T-helper 2 cell (primary cell): ENCODE measurements at regions not wholly inside any gene's neighbourhood (a gene's known extent, or its start where the extent isn't known, plus 50 kb on each side); places are given as distances from the start of the nearest gene placed in this dataset.
"Not testable (repeated sequence)": the region's sequence is repeated elsewhere in the genome, so short reads cannot be mapped to it uniquely, and the experiment has no call there.

Source experiments
- DNase-seq, 5 experiments: peaks; one replicate each; pipeline versions ENCODE4 v3.0.0 to v3.0.0-alpha.2; 2012 to 2022

- DNase-seq = no peak
These were observed 643.6 kb upstream of the FAM98A start for GRCh38 chr2:34242763-34243123.

GRCh38 chr2:34241905-34242762 is 643.0 kb upstream of the FAM98A start:
- DNase-seq = no peak

GRCh38 chr2:34239511-34239910 is 640.4 kb upstream of the FAM98A start:
- DNase-seq = no peak

DNA sequence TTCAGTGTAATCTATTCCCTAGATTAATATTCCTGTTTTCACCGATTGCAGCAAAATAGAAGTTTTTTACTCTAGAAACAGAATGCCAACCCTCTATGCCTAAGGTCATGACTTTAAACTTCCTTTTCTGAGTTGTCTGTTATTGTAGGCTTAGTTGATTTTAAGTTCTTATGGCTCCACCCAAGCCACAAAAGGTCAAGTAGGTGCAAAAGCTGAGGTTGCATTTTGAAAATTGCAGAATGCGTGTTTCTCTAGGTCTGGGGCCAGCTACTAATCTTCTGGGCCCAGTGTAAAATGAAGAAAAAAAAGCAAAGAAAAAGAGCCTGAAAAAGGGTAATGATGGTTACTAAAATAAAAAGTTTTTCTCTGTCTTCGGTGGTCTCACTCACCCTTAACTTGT is 635.7 kb upstream of the FAM98A start:
- DNase-seq = no peak

DNA sequence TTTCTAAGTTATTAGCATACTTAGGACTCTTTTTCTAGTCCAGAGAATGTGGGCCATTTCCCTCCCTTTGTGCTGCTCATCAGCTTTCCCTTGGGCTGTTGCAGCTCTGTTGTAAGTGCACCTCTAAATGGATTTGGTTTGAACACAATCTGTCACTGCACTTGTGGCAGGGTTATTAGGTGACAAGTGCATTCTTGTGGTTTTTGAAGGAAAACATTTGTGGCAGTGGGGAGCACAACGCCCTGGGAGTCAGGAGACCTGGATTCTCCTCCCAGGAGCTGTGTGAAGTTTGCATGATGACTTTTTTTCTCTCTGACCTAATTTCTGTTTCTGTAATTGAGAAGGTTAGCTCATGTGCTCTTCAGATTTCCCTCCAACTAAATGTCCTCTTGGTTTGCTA is 630.9 kb upstream of the FAM98A start:
- DNase-seq = no peak

- DNase-seq = no peak
These were observed 616.1 kb upstream of the FAM98A start for GRCh38 chr2:34215174-34215573.

DNA sequence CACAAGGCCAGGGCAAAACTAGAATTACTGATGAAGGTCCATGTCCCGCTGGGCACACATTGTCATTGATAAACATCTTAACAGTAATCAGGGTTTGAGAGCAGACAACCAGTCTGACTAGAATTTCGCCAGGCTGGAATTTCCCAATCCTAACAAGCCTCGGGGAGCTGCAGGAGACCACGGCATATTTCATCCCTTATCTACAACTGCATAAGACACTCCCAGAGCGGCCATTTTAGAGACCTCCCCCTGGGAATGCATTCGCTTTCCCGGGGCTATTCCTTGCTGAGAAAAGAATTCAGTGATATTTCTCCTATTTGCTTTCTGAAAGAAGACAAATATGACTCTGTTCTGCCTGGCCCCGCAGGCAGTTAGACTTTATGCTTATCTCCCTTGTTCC is 611.3 kb upstream of the FAM98A start:
- not testable (repeated sequence) for DNase-seq

- DNase-seq = no peak
These were observed 605.5 kb upstream of the FAM98A start for GRCh38 chr2:34204560-34204959.

DNA sequence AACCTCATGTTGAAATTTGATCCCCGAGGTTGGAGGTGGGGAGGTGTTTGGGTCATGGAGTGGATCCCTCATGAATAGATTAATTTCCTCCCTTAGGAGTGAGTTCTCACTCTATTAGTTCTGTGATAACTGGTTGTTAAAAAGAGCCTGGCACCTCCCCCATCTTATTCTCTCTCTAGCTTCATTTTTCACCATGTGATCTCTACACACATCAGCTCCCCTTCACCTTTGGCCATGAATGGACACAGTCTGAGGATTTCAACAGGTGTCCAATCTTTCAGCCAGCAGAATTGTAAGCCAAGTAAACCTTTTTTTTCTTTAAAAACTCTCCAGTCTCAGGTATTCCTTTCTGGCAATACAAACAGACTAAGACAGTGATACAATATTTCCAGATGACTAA is 602.0 kb upstream of the FAM98A start:
- DNase-seq = no peak

DNA sequence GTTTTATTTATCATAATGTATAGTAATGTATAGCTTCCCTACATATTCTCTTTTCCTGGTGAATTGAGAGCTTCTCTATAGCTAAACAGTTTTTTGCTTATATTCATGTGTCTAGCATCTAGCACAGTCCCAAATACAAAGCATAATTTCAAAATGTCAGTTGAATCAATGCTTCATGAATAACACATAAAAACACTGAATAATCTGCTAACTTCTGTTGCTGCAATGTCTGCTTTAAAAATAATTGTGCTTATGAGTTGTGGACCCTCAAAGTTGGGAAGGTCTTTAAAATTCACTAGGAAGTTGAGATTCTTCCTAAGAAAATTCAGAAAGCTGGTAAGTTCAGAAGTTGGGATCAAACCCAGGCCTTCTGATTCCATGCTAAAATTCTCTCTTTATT is 600.9 kb upstream of the FAM98A start:
- DNase-seq = no peak

DNA sequence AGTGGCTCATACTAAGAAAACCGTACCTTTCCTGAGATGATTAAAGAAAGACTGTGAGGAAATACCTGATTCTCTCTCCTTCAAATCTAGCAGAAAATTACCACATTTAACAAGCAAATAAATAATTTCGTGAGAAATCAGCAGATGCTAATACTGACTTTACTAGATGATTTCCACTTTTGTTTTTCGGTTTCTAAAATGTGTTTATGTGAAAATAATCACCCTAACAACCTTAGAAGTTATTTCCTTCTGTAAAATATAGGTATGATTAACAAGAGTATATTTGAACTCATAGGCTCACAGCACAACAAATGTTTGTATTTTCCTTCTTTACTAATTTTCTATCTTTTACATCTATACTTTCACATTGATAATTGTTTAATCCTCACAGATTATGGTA is 594.1 kb upstream of the FAM98A start:
- DNase-seq = no peak

GRCh38 chr2:34188464-34189303 is 589.6 kb upstream of the FAM98A start:
- no peak for DNase-seq

- DNase-seq = no peak
These were observed 580.4 kb upstream of the FAM98A start for GRCh38 chr2:34179511-34179910.

GRCh38 chr2:34178482-34178881 is 579.4 kb upstream of the FAM98A start:
- DNase-seq = no peak

GRCh38 chr2:34176693-34177092 is 577.6 kb upstream of the FAM98A start:
- DNase-seq = no peak

DNA sequence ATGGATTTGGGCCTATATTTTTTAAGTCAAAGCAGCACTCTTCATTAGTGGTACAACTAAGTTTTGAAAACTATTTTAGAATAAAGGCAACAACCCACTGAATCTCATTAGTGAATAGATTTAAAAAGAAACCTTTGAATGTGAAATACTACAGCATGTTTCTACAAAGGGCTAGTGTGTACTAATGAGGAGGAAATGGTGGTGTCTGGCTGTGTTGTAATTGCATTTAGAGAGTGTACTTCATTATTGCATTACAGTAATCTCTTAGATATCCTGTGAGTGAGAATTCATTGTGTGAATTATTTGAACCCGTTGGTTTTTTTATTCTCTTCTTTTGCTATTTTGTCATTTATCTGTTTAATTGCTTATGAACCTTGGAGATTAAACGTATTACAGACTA is 575.4 kb upstream of the FAM98A start:
- no peak for DNase-seq

- no peak for DNase-seq
These were observed 563.1 kb upstream of the FAM98A start for GRCh38 chr2:34162231-34162630.

- DNase-seq = no peak
These were observed 562.5 kb upstream of the FAM98A start for GRCh38 chr2:34161549-34161948.

- no peak for DNase-seq
These were observed 560.8 kb upstream of the FAM98A start for GRCh38 chr2:34159901-34160300.

- no peak for DNase-seq
These were observed 554.4 kb upstream of the FAM98A start for GRCh38 chr2:34153484-34153883.

DNA sequence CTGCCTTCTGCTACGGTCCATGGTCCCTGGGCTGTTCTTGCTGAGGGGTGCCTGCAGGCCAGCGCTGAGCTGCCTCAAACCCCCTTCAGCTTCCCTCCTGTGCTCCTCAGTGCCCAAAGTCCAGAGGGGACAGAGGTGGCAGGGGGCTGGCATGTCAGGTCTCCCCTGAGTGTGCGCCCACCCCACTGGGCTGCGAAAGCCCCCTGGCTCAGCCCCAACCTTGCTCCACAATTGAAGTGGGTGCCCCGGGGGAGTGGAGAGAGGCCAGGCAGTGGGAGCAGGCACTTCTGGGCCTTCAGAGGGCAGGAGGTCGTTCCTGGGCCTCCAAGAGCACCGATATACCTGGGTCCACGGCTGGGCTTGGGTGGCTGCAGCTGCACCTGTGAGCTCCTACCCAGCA is 548.7 kb upstream of the FAM98A start:
- no peak for DNase-seq

DNA sequence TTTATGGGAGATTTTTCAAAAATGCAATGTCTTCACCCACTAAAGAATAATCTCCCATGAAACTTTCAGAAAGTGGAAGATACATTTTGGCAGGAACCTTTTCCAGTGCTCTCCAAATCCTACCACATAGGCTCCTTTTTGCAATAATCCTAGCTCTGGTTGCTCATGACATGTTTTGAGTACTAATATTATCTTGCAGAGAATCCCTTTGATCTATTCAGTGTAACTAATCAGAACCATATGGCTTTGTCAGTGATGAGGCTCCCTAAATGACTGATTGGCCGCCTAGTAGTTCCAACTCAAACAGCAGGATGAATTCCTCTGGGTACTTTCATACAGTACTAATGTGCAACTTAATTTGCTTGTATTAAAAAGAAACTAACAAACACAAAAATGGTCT is 544.0 kb upstream of the FAM98A start:
- no peak for DNase-seq

DNA sequence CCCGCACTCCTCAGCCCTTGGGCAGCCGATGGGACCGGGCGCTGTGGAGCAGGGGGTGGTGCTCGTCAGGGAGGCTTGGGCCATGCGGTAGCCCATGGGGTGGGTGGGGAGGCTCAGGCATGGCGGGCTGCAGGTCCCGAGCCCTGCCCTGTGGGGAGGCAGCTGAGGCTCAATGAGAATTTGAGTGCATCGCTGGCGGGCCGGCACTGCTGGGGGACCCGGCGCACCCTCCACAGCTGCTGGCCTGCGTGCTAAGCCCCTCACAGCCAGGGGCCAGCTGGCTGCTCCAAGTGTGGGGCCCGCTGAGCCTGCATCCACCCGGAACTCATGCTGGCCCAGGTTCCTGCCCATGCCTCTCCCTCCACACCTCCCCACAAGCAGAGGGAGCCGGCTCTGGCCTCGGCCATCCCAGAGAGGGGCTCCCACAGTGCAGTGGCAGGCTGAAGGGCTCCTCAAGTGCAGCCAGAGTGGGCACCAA is 543.5 kb upstream of the FAM98A start:
- DNase-seq = not testable (repeated sequence)

GRCh38 chr2:34133065-34133464 is 534.0 kb upstream of the FAM98A start:
- DNase-seq = not testable (repeated sequence)
